Thoracic aorta (tissue), 2 donors: ENCODE measurements at regions not wholly inside any gene's neighbourhood (a gene's known extent, or its start where the extent isn't known, plus 50 kb on each side); places are given as distances from the start of the nearest gene placed in this dataset.
"Not testable (repeated sequence)": the region's sequence is repeated elsewhere in the genome, so short reads cannot be mapped to it uniquely, and the experiment has no call there.

Experiments
- ATAC-seq: fragments of 150-250 bp; one replicate; pipeline ENCODE4 v1.8.0; 2017; ENCODE audit warnings: low read depth; ENCODE audit not compliant: insufficient number of reproducible peaks, low FRiP score
- DNase-seq: peaks from one replicate; pipeline ENCODE4 v3.0.0-alpha.2; 2020; ENCODE audit warnings: low spot score
- H3K27ac ChIP-seq, 2 donors: fragments of 200-600 bp; sonication (generic); 1 replicate in 1 of 2; 2 replicates in 1 of 2; pipeline ENCODE4 v1.5.1; 2016; ENCODE audit warnings: mild to moderate bottlenecking in 2 of 2, moderate library complexity in 2 of 2
- H3K27me3 ChIP-seq: fragments of 200-600 bp; sonication (generic); replicated peaks from 2 replicates; pipeline ENCODE4 v1.6.0; 2016; ENCODE audit warnings: mild to moderate bottlenecking; ENCODE audit not compliant: insufficient read depth
- H3K36me3 ChIP-seq: fragments of 200-600 bp; sonication (generic); one replicate; pipeline ENCODE4 v1.5.1; 2016
- H3K4me1 ChIP-seq, 2 donors: fragments of 200-600 bp; sonication (generic); 1 replicate in 1 of 2; 2 replicates in 1 of 2; pipeline versions ENCODE4 v1.5.1 to v1.6.0; 2016; ENCODE audit warnings: low read depth in 2 of 2, mild to moderate bottlenecking in 1 of 2; ENCODE audit not compliant: control insufficient read depth in 1 of 2
- H3K4me3 ChIP-seq: fragments of 200-600 bp; sonication (generic); 2 replicates; pipeline ENCODE4 v1.5.1; 2016; ENCODE audit warnings: mild to moderate bottlenecking
- H3K9me3 ChIP-seq: fragments of 200-600 bp; sonication (generic); 2 replicates; pipeline ENCODE4 v1.5.1; 2016
- TF ChIP-seq, protein P1 (sequence below): fragments of 200-600 bp; sonication (generic); IDR thresholded peaks from one replicate; pipeline ENCODE4 v1.5.1; 2019; ENCODE audit warnings: antibody characterized with exemption

DNA sequence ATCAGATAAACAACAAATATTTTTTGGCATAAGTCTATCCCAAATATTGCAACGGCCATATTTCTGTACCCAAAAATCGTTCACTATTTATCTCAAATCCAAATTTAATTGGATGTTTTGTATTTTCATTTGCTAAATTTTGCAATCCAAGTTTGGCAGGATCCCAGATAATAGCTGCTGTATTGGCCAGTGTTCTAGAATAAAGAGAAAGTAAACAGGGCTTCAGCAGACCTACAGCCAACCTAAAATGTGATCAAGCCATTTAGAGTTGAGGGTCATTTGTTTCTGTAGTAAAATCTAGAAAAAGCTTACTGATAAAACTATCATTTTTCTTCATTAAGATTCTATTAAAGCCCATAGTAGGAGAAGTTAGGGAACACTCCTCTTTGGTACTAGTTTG, 506.6 kb upstream of the PTBP2 start:
- no peak for DNase-seq
- TF ChIP-seq, protein P1, sequence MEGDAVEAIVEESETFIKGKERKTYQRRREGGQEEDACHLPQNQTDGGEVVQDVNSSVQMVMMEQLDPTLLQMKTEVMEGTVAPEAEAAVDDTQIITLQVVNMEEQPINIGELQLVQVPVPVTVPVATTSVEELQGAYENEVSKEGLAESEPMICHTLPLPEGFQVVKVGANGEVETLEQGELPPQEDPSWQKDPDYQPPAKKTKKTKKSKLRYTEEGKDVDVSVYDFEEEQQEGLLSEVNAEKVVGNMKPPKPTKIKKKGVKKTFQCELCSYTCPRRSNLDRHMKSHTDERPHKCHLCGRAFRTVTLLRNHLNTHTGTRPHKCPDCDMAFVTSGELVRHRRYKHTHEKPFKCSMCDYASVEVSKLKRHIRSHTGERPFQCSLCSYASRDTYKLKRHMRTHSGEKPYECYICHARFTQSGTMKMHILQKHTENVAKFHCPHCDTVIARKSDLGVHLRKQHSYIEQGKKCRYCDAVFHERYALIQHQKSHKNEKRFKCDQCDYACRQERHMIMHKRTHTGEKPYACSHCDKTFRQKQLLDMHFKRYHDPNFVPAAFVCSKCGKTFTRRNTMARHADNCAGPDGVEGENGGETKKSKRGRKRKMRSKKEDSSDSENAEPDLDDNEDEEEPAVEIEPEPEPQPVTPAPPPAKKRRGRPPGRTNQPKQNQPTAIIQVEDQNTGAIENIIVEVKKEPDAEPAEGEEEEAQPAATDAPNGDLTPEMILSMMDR: no peak
- Histone ChIP-seq H3K36me3 (no peaks in the 10 kb centered on the region), H3K4me1 (peaks cover 0 to 6% of the 10 kb centered on the region in 2 donors), H3K27me3 (no peaks in the 10 kb centered on the region), H3K4me3 (no peak overlapping the region), H3K27ac (no peak overlapping the region), H3K9me3 (no peaks in the 10 kb centered on the region)
- ATAC-seq: no peak

DNA sequence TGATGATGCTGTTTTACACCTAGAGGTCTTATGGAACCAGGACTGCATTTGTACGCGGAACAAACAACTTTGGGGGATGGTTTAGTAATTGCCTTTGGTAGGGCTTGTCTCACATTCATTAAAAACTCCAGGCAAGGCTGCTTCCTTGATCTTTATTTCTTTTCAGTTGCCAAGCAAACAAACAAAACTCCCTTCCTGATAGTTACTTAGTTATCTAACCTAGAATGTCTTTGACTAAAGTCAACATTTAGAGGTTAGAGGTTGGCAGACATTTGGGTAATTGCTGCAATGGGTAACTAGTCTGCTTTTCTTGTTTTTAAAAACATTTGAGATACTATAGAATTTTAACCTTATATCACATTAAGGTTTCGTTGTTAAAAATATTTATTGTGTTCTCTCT, 500.9 kb upstream of the PTBP2 start:
- no peak overlapping the region for H3K27ac ChIP-seq

DNA sequence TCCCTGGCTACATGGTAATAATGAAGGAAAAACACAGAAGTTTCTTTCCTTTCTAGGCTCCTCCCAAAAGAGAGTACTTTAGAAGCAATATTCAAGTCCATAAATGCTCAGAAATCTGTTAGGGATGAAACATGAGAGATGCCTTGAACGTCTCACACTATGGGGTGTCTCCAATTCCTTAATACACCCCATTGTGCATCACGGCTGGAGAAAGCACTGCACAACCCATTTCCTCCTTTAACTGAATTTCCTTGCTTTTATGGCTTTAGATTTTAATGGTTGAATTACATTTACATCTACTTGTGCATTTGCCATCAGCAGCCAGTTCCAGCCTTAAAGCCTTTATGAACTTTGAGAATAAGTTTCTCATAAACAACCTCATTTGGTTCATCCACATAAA, 498.9 kb upstream of the PTBP2 start:
- H3K4me1 ChIP-seq: peaks cover 0 to 9% of the 10 kb centered on the region in 2 donors
- DNase-seq (no peak), ATAC-seq (no peak)
- no peaks in the 10 kb centered on the region for H3K27me3 ChIP-seq
- no peaks in the 10 kb centered on the region for H3K36me3 ChIP-seq
- no peaks in the 10 kb centered on the region for H3K9me3 ChIP-seq
- no peak overlapping the region for H3K4me3 ChIP-seq
- no peak overlapping the region for H3K27ac ChIP-seq
- TF ChIP-seq, protein P1: no peak

More for the DNA sequence above, 500.9 kb upstream of the PTBP2 start:
- ATAC-seq (no peak), DNase-seq (no peak)
- no peaks in the 10 kb centered on the region for H3K27me3 ChIP-seq
- peaks cover 0 to 1% of the 10 kb centered on the region in 2 donors for H3K4me1 ChIP-seq
- H3K36me3 ChIP-seq: no peaks in the 10 kb centered on the region
- TF ChIP-seq, protein P1: no peak
- no peaks in the 10 kb centered on the region for H3K9me3 ChIP-seq
- no peak overlapping the region for H3K4me3 ChIP-seq

DNA sequence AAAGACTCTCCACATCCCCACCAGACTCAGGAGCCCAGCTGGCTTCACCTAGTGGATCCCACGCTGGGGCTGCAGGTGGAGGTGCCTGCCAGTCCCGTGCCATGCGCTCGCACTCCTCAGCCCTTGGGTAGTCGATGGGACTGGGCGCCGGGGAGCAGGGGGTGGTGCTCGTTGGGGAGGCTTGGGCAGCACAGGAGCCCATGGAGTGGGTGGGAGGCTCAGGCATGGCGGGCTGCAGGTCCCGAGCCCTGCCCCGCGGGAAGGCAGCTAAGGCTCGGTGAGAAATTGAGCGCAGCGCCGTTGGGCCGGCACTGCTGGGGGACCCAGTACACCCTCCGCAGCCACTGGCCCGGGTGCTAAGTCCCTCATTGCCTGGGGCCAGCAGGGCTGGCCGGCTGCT, 497.4 kb upstream of the PTBP2 start:
- H3K27ac ChIP-seq, H3K27me3 ChIP-seq, H3K36me3 ChIP-seq, H3K9me3 ChIP-seq, H3K4me3 ChIP-seq, ATAC-seq, DNase-seq: not testable (repeated sequence)
- H3K4me1 ChIP-seq: peaks cover 0 to 12% of the 10 kb centered on the region in 2 donors

DNA sequence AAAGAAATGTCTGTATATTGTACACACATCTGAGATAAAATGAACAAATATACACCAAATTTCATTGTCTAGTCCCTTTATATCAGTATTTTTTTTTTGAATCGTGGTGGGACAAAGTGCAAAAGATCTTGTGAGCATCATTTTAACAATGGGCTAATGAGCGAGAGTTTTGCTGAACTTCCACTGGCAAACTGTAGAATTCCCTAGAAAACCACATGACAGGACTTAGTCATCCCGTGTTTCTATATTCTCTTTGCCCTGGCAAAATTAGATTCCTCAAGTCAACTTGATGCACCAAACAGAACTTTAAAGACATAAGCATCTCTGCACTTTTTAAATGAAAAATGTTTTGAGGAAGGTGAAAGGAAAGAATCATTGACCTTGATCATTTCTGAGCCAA, 488.2 kb upstream of the PTBP2 start:
- Histone ChIP-seq H3K27me3 (no peaks in the 10 kb centered on the region), H3K4me3 (no peak overlapping the region), H3K4me1 (peaks cover 0 to 4% of the 10 kb centered on the region in 2 donors), H3K36me3 (no peaks in the 10 kb centered on the region), H3K9me3 (no peaks in the 10 kb centered on the region), H3K27ac (no peak overlapping the region)
- TF ChIP-seq, protein P1: no peak
- ATAC-seq: no peak
- no peak for DNase-seq

DNA sequence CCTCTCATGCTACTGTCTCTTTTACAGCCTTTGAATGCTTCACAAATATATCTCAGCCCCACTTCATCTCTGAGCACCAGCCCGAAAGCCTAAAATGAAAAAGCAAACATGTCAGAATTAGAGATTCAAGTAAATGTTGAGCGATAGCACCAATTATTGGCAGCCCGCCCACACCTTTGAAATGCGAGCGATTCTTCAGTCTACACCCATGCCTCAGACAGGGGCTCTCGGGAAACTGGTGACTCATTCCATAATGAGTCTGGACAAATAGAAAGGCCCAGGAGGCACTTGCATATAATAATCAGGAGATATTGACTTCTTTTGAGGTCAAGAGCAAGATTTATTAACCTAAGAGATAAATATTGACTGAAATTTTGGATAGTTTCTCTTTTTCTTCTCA, 487.3 kb upstream of the PTBP2 start:
- DNase-seq (no peak), ATAC-seq (no peak)
- Histone ChIP-seq H3K9me3 (no peaks in the 10 kb centered on the region), H3K4me3 (no peak overlapping the region), H3K4me1 (peaks cover 0 to under 1% of the 10 kb centered on the region in 2 donors), H3K36me3 (no peaks in the 10 kb centered on the region), H3K27me3 (no peaks in the 10 kb centered on the region), H3K27ac (no peak overlapping the region)
- TF ChIP-seq, protein P1: no peak
